ENCODE measurements at regions not wholly inside any gene's neighbourhood (a gene's known extent, or its start where the extent isn't known, plus 50 kb on each side); places are given as distances from the start of the nearest gene placed in this dataset.

- ChIA-PET POLR2A (no interaction called here), CTCF (no interaction called here)
- no peaks in the 10 kb centered on the region for H3K9me3 ChIP-seq (ENCODE audit: control insufficient read depth, insufficient read depth, low read depth, low read length)
- H3K27me3 ChIP-seq (ENCODE audit: control insufficient read depth, insufficient read depth, low read length): no peaks in the 10 kb centered on the region
- ATAC-seq (no peak), DNase-seq (ENCODE audit: low read depth, low spot score) (no peak)
- no peak overlapping the region for H3K27ac ChIP-seq (ENCODE audit: low read length)
- intact Hi-C loops (cut with micrococcal nuclease; ENCODE audit: unreplicated experiment): no loop called here
- in situ Hi-C loops (cut with HindIII; ENCODE audit: low pct_unique_long_range_greater_than_20kb, low sequenced_read_pairs): no loop called here
- no peaks in the 10 kb centered on the region for H3K36me3 ChIP-seq (ENCODE audit: control insufficient read depth, insufficient read depth, low read length)
- no TSS peak for BruUV-seq (replicated peaks)
- no peak for TF ChIP-seq TCF7L2 (IDR thresholded peaks at IDR 0.05; ENCODE audit: low read depth, low read length)
- no peaks in the 10 kb centered on the region for H3K4me1 ChIP-seq (ENCODE audit: control insufficient read depth, insufficient read depth, low read length)
- no peak overlapping the region for H3K4me3 ChIP-seq (ENCODE audit: low read depth in 2 of 2, low read length in 2 of 2)
These were observed 431.7 kb downstream of the LMO7 start for GRCh38 chr13:76067850-76068249.

GRCh38 chr13:76053181-76053580 is 417.1 kb downstream of the LMO7 start:
- Histone ChIP-seq H3K27ac (ENCODE audit: low read length) (no peak overlapping the region), H3K4me1 (ENCODE audit: control insufficient read depth, insufficient read depth, low read length) (no peaks in the 10 kb centered on the region), H3K9me3 (ENCODE audit: control insufficient read depth, insufficient read depth, low read depth, low read length) (no peaks in the 10 kb centered on the region), H3K36me3 (ENCODE audit: control insufficient read depth, insufficient read depth, low read length) (no peaks in the 10 kb centered on the region), H3K4me3 (ENCODE audit: low read depth in 2 of 2, low read length in 2 of 2) (no peak overlapping the region), H3K27me3 (ENCODE audit: control insufficient read depth, insufficient read depth, low read length) (no peaks in the 10 kb centered on the region)
- ChIA-PET CTCF (no interaction called here), POLR2A (no interaction called here)
- intact Hi-C loops (cut with micrococcal nuclease; ENCODE audit: unreplicated experiment) (no loop called here), in situ Hi-C loops (cut with HindIII; ENCODE audit: low pct_unique_long_range_greater_than_20kb, low sequenced_read_pairs) (no loop called here)
- BruUV-seq (replicated peaks): no TSS peak
- DNase-seq (ENCODE audit: low read depth, low spot score) (no peak), ATAC-seq (no peak)
- no peak for TF ChIP-seq TCF7L2 (IDR thresholded peaks at IDR 0.05; ENCODE audit: low read depth, low read length)
- TF ChIP-seq POLR2AphosphoS5 (IDR thresholded peaks at IDR 0.05; ENCODE audit: low read depth, low read length): no peak
- TF ChIP-seq SIN3A (IDR thresholded peaks at IDR 0.05; ENCODE audit: borderline replicate concordance, insufficient read depth, low read depth, low read length): no peak
- TF ChIP-seq REST (IDR thresholded peaks at IDR 0.05; ENCODE audit: insufficient read depth in 1 of 2, low read depth in 2 of 2, low read length in 1 of 2): no peak
- TF ChIP-seq CTCF (IDR thresholded peaks at IDR 0.05): no peak

GRCh38 chr13:76049376-76049746 is 413.2 kb downstream of the LMO7 start:
- BruUV-seq (replicated peaks): no TSS peak
- H3K9me3 ChIP-seq (ENCODE audit: control insufficient read depth, insufficient read depth, low read depth, low read length): no peaks in the 10 kb centered on the region
- H3K4me1 ChIP-seq (ENCODE audit: control insufficient read depth, insufficient read depth, low read length): no peaks in the 10 kb centered on the region
- in situ Hi-C loops (cut with HindIII; ENCODE audit: low pct_unique_long_range_greater_than_20kb, low sequenced_read_pairs): no loop called here
- H3K4me3 ChIP-seq (ENCODE audit: low read depth in 2 of 2, low read length in 2 of 2): no peak overlapping the region
- H3K27ac ChIP-seq (ENCODE audit: low read length): no peak overlapping the region
- DNase-seq (ENCODE audit: low read depth, low spot score) (no peak), ATAC-seq (no peak)
- ChIA-PET POLR2A (no interaction called here), CTCF (no interaction called here)
- intact Hi-C loops (cut with micrococcal nuclease; ENCODE audit: unreplicated experiment): no loop called here
- no peaks in the 10 kb centered on the region for H3K27me3 ChIP-seq (ENCODE audit: control insufficient read depth, insufficient read depth, low read length)
- no peaks in the 10 kb centered on the region for H3K36me3 ChIP-seq (ENCODE audit: control insufficient read depth, insufficient read depth, low read length)
- no peak for TF ChIP-seq POLR2AphosphoS5 (IDR thresholded peaks at IDR 0.05; ENCODE audit: low read depth, low read length)

All from Panc1 (cell line).